HUES48 (cell line): ENCODE measurements at regions not wholly inside any gene's neighbourhood (a gene's known extent, or its start where the extent isn't known, plus 50 kb on each side); places are given as distances from the start of the nearest gene placed in this dataset.

ENCODE experiments used
- H3K27ac ChIP-seq: one replicate; pipeline ENCODE4 v1.7.0; 2013; ENCODE audit warnings: low read depth, low read length, inconsistent platforms
- H3K27me3 ChIP-seq: 2 replicates; pipeline ENCODE4 v1.6.1; 2013; ENCODE audit warnings: mild to moderate bottlenecking, low read length; ENCODE audit not compliant: control insufficient read depth, insufficient read depth
- H3K36me3 ChIP-seq: 2 replicates; pipeline ENCODE4 v1.6.1; 2013; ENCODE audit warnings: low read length; ENCODE audit not compliant: control insufficient read depth, insufficient read depth
- H3K4me1 ChIP-seq: 2 replicates; pipeline ENCODE4 v1.6.1; 2013; ENCODE audit warnings: mild to moderate bottlenecking, low read length; ENCODE audit not compliant: control insufficient read depth, insufficient read depth
- H3K4me3 ChIP-seq: 2 replicates; pipeline ENCODE4 v1.5.1; 2013; ENCODE audit warnings: mild to moderate bottlenecking, low read depth, low read length
- H3K9ac ChIP-seq: 2 replicates; pipeline ENCODE4 v1.6.1; 2013; ENCODE audit warnings: mild to moderate bottlenecking, low read depth, low read length, moderate library complexity
- H3K9me3 ChIP-seq: 2 replicates; pipeline ENCODE4 v1.6.1; 2013; ENCODE audit warnings: low read length; ENCODE audit not compliant: control insufficient read depth, insufficient read depth

- Histone ChIP-seq H3K9me3 (no peaks in the 10 kb centered on the region), H3K36me3 (no peaks in the 10 kb centered on the region), H3K4me1 (peaks cover 7% of the 10 kb centered on the region; the same call in 1 of the 2 replicates), H3K27me3 (no peaks in the 10 kb centered on the region), H3K27ac (no peak overlapping the region), H3K9ac (no peak overlapping the region), H3K4me3 (no peak overlapping the region)
These were observed 672.5 kb downstream of the BRD1 start for GRCh38 chr22:49155039-49155769.

GRCh38 chr22:49154433-49154832, 673.2 kb downstream of the BRD1 start:
- Histone ChIP-seq H3K4me1 (peaks cover 7% of the 10 kb centered on the region; the same call in 1 of the 2 replicates), H3K9me3 (no peaks in the 10 kb centered on the region), H3K27me3 (no peaks in the 10 kb centered on the region)

GRCh38 chr22:49153921-49154320, 673.8 kb downstream of the BRD1 start:
- Histone ChIP-seq H3K9ac (no peak overlapping the region), H3K4me1 (peaks cover 7% of the 10 kb centered on the region; the same call in 1 of the 2 replicates), H3K36me3 (no peaks in the 10 kb centered on the region), H3K27me3 (no peaks in the 10 kb centered on the region), H3K4me3 (no peak overlapping the region), H3K27ac (no peak overlapping the region), H3K9me3 (no peaks in the 10 kb centered on the region)

More at GRCh38 chr22:49154433-49154832, 673.2 kb downstream of the BRD1 start:
- Histone ChIP-seq H3K36me3 (no peaks in the 10 kb centered on the region), H3K9ac (no peak overlapping the region), H3K4me3 (no peak overlapping the region), H3K27ac (no peak overlapping the region)

GRCh38 chr22:49152939-49153770, 674.5 kb downstream of the BRD1 start:
- no peaks in the 10 kb centered on the region for H3K9me3 ChIP-seq
- no peak overlapping the region for H3K9ac ChIP-seq
- H3K4me3 ChIP-seq: no peak overlapping the region
- H3K4me1 ChIP-seq: peaks cover 7% of the 10 kb centered on the region; the same call in 1 of the 2 replicates
- H3K36me3 ChIP-seq: no peaks in the 10 kb centered on the region
- H3K27me3 ChIP-seq: no peaks in the 10 kb centered on the region
- H3K27ac ChIP-seq: no peak overlapping the region

GRCh38 chr22:49152127-49152938, 675.3 kb downstream of the BRD1 start:
- no peak overlapping the region for H3K27ac ChIP-seq
- no peaks in the 10 kb centered on the region for H3K36me3 ChIP-seq
- no peaks in the 10 kb centered on the region for H3K27me3 ChIP-seq
- no peak overlapping the region for H3K9ac ChIP-seq
- no peak overlapping the region for H3K4me3 ChIP-seq
- no peaks in the 10 kb centered on the region for H3K9me3 ChIP-seq
- peaks cover 7% of the 10 kb centered on the region; the same call in 1 of the 2 replicates for H3K4me1 ChIP-seq

- H3K9ac ChIP-seq: no peak overlapping the region
- H3K4me3 ChIP-seq: no peak overlapping the region
- no peak overlapping the region for H3K27ac ChIP-seq
- peaks cover 7% of the 10 kb centered on the region; the same call in 1 of the 2 replicates for H3K4me1 ChIP-seq
- no peaks in the 10 kb centered on the region for H3K27me3 ChIP-seq
- H3K36me3 ChIP-seq: no peaks in the 10 kb centered on the region
- H3K9me3 ChIP-seq: no peaks in the 10 kb centered on the region
These were observed 676.2 kb downstream of the BRD1 start for GRCh38 chr22:49151256-49152126.

GRCh38 chr22:49150801-49151221, 676.9 kb downstream of the BRD1 start:
- H3K9me3 ChIP-seq: no peaks in the 10 kb centered on the region
- H3K27ac ChIP-seq: no peak overlapping the region
- no peaks in the 10 kb centered on the region for H3K27me3 ChIP-seq
- no peaks in the 10 kb centered on the region for H3K36me3 ChIP-seq
- H3K4me3 ChIP-seq: no peak overlapping the region
- no peak overlapping the region for H3K9ac ChIP-seq
- peaks cover 7% of the 10 kb centered on the region; the same call in 1 of the 2 replicates for H3K4me1 ChIP-seq

GRCh38 chr22:49149721-49150608, 677.7 kb downstream of the BRD1 start:
- Histone ChIP-seq H3K27me3 (no peaks in the 10 kb centered on the region), H3K9ac (no peak overlapping the region), H3K9me3 (no peaks in the 10 kb centered on the region), H3K36me3 (no peaks in the 10 kb centered on the region), H3K4me3 (no peak overlapping the region), H3K4me1 (peaks cover 7% of the 10 kb centered on the region; the same call in 1 of the 2 replicates), H3K27ac (no peak overlapping the region)

- H3K27me3 ChIP-seq: no peaks in the 10 kb centered on the region
- H3K9me3 ChIP-seq: no peaks in the 10 kb centered on the region
- H3K36me3 ChIP-seq: no peaks in the 10 kb centered on the region
- peaks cover 7% of the 10 kb centered on the region; the same call in 1 of the 2 replicates for H3K4me1 ChIP-seq
- no peak overlapping the region for H3K27ac ChIP-seq
- H3K4me3 ChIP-seq: no peak overlapping the region
- H3K9ac ChIP-seq: no peak overlapping the region
These were observed 678.7 kb downstream of the BRD1 start for GRCh38 chr22:49148895-49149418.
